ENCODE measurements at regions not wholly inside any gene's neighbourhood (a gene's known extent, or its start where the extent isn't known, plus 50 kb on each side); places are given as distances from the start of the nearest gene placed in this dataset.
"Not testable (repeated sequence)": the region's sequence is repeated elsewhere in the genome, so short reads cannot be mapped to it uniquely, and the experiment has no call there.

- DNase-seq (ENCODE audit: low read depth) = no peak
- H3K4me3 ChIP-seq (ENCODE audit: low read depth, low read length) = no peak overlapping the region
- TF ChIP-seq CTCF (IDR thresholded peaks at IDR 0.05; ENCODE audit: control insufficient read depth, extremely low read depth, insufficient read depth) = no peak
Measured at GRCh38 chr18:60193780-60194179, 178.8 kb downstream of the MC4R start.

GRCh38 chr18:60191926-60192325 lies 180.6 kb downstream of the MC4R start:
- H3K4me3 ChIP-seq (ENCODE audit: low read depth, low read length) = no peak overlapping the region
- TF ChIP-seq CTCF (IDR thresholded peaks at IDR 0.05; ENCODE audit: control insufficient read depth, extremely low read depth, insufficient read depth) = no peak
- no peak for DNase-seq (ENCODE audit: low read depth)

GRCh38 chr18:60189856-60190255 lies 182.7 kb downstream of the MC4R start:
- DNase-seq (ENCODE audit: low read depth) = no peak
- TF ChIP-seq CTCF (IDR thresholded peaks at IDR 0.05; ENCODE audit: control insufficient read depth, extremely low read depth, insufficient read depth) = no peak
- H3K4me3 ChIP-seq (ENCODE audit: low read depth, low read length) = no peak overlapping the region

- no peak for DNase-seq (ENCODE audit: low read depth)
- no peak for TF ChIP-seq CTCF (IDR thresholded peaks at IDR 0.05; ENCODE audit: control insufficient read depth, extremely low read depth, insufficient read depth)
- no peak overlapping the region for H3K4me3 ChIP-seq (ENCODE audit: low read depth, low read length)
Measured at GRCh38 chr18:60188958-60189357, 183.6 kb downstream of the MC4R start.

GRCh38 chr18:60182223-60182622 lies 190.4 kb downstream of the MC4R start:
- DNase-seq (ENCODE audit: low read depth) = no peak
- TF ChIP-seq CTCF (IDR thresholded peaks at IDR 0.05; ENCODE audit: control insufficient read depth, extremely low read depth, insufficient read depth) = no peak
- no peak overlapping the region for H3K4me3 ChIP-seq (ENCODE audit: low read depth, low read length)

- DNase-seq (ENCODE audit: low read depth) = no peak
- no peak overlapping the region for H3K4me3 ChIP-seq (ENCODE audit: low read depth, low read length)
- TF ChIP-seq CTCF (IDR thresholded peaks at IDR 0.05; ENCODE audit: control insufficient read depth, extremely low read depth, insufficient read depth) = no peak
Measured at GRCh38 chr18:60180671-60181070, 191.9 kb downstream of the MC4R start.

GRCh38 chr18:60178224-60178623 lies 194.4 kb downstream of the MC4R start:
- DNase-seq (ENCODE audit: low read depth); H3K4me3 ChIP-seq (ENCODE audit: low read depth, low read length): not testable (repeated sequence)

- no peak overlapping the region for H3K4me3 ChIP-seq (ENCODE audit: low read depth, low read length)
- no peak for TF ChIP-seq CTCF (IDR thresholded peaks at IDR 0.05; ENCODE audit: control insufficient read depth, extremely low read depth, insufficient read depth)
- DNase-seq (ENCODE audit: low read depth) = no peak
Measured at GRCh38 chr18:60176259-60176658, 196.3 kb downstream of the MC4R start.
